NCI-H2081 (cell line): ENCODE measurements at regions not wholly inside any gene's neighbourhood (a gene's known extent, or its start where the extent isn't known, plus 50 kb on each side); places are given as distances from the start of the nearest gene placed in this dataset.

Experiments used
- DNase-seq, 2 experiments: peaks; one replicate each; lab custom pipeline; 2025; lab: John Stamatoyannopoulos, UW

GRCh38 chr3:187951452-187952190, 202.3 kb upstream of the LPP start:
- no peak for DNase-seq

- DNase-seq = no peak
Observed at GRCh38 chr3:187952849-187953248, 201.1 kb upstream of the LPP start.

- no peak for DNase-seq
Observed at GRCh38 chr3:187954516-187954872, 199.5 kb upstream of the LPP start.

- DNase-seq = no peak
Observed at GRCh38 chr3:187954873-187955586, 198.9 kb upstream of the LPP start.

- DNase-seq = no peak
Observed at GRCh38 chr3:187955587-187955952, 198.4 kb upstream of the LPP start.

GRCh38 chr3:187957165-187957581, 196.8 kb upstream of the LPP start:
- DNase-seq = no peak

- DNase-seq = no peak
Observed at GRCh38 chr3:187957582-187957981, 196.4 kb upstream of the LPP start.

GRCh38 chr3:187958432-187959003, 195.4 kb upstream of the LPP start:
- no peak for DNase-seq

GRCh38 chr3:187960820-187961219, 193.1 kb upstream of the LPP start:
- DNase-seq = no peak

GRCh38 chr3:187961366-187961765, 192.6 kb upstream of the LPP start:
- DNase-seq = no peak

GRCh38 chr3:187963003-187963676, 190.8 kb upstream of the LPP start:
- DNase-seq = no peak

- no peak for DNase-seq
Observed at GRCh38 chr3:187963677-187964385, 190.1 kb upstream of the LPP start.

- no peak for DNase-seq
Observed at GRCh38 chr3:187964760-187965159, 189.2 kb upstream of the LPP start.

- no peak for DNase-seq
Observed at GRCh38 chr3:187966096-187966495, 187.9 kb upstream of the LPP start.

GRCh38 chr3:187966636-187967406, 187.1 kb upstream of the LPP start:
- DNase-seq = peak in 1 of 2 experiments; percentile 20

- DNase-seq = no peak
Observed at GRCh38 chr3:187967993-187968392, 186.0 kb upstream of the LPP start.

- no peak for DNase-seq
Observed at GRCh38 chr3:187968883-187969580, 184.9 kb upstream of the LPP start.

GRCh38 chr3:187969581-187969950, 184.4 kb upstream of the LPP start:
- no peak for DNase-seq

GRCh38 chr3:187970106-187970505, 183.9 kb upstream of the LPP start:
- no peak for DNase-seq

- no peak for DNase-seq
Observed at GRCh38 chr3:187971629-187972028, 182.3 kb upstream of the LPP start.

- no peak for DNase-seq
Observed at GRCh38 chr3:187972454-187972853, 181.5 kb upstream of the LPP start.
